ENCODE measurements at regions not wholly inside any gene's neighbourhood (a gene's known extent, or its start where the extent isn't known, plus 50 kb on each side); places are given as distances from the start of the nearest gene placed in this dataset.
"Not testable (repeated sequence)": the region's sequence is repeated elsewhere in the genome, so short reads cannot be mapped to it uniquely, and the experiment has no call there.

DNA sequence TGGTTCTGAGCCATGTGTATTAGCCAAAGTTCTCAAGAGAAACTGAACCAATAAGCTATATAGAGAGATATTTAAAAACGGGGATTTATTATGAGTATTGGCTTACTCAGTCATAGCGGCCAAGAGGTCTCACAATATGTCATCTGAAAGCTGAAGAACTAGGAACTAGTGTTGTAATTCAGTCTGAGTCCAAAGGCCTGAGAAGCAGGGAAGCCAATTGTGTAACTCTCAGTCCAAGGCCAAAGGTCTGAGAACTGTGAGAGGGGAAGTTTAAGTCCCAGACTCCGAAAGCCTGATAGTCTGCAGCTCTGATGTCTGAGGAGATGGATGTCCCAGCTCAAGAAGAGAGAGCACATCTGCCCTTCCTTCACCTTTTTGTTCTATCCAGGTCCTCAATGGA is 344.8 kb upstream of the USP15 start:
- no peak for DNase-seq (ENCODE audit: low spot score)

DNA sequence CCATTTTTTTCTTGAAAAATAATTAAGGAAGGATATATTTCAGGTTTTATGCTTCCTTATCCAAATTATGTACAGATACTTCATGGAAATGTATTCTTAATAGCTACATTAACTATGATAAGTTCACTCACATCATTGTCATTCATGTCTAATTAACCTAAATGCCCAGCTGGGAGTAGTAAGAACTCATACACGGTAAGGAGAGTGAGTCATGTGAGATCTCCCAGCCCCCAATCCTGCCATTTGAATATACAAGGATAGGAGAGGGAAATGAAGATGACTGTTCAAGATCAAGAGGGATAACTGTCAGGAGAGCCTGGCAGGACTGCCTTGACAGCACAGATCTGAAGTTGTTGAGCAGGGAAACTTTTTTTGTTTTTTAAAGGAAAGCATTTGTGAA is 343.4 kb upstream of the USP15 start:
- DNase-seq (ENCODE audit: low spot score): no peak

DNA sequence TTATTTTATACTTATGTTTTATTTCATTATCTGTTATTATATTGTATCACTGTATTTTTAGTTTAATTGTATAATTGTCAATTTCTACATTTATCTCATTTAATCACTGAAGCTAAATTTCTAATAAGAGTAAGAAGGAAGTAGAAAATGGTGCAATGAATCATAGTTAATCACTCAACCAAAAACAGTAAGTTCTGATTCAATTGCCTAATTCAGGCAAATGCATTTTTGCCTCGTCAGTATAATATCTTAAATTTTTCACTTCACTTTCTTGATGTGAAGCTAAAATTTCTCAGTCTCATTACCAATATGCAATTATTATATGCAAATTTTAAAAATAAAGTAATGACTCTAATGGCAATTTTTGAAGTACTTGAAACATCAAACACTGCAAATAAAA is 340.5 kb upstream of the USP15 start:
- DNase-seq (ENCODE audit: low spot score): no peak

DNA sequence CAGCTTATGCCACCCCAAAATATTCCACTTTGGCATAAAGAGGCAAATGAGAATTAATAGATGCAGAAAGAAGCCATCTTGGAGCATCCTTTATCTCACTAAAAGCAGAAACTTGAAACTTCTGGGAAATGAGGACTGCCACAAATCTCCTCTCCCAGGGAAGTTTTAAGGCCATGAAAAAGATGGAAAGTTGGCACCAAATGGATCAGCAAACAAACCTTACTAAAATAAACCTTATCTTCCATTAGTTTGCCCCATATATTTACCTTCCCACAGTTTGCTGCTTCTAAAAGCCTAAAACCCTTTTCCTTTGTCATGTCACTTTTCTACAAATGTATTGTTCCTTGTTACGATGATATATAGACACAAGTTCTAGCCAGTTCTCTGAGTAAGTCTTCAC is 340.0 kb upstream of the USP15 start:
- no peak for DNase-seq (ENCODE audit: low spot score)

DNA sequence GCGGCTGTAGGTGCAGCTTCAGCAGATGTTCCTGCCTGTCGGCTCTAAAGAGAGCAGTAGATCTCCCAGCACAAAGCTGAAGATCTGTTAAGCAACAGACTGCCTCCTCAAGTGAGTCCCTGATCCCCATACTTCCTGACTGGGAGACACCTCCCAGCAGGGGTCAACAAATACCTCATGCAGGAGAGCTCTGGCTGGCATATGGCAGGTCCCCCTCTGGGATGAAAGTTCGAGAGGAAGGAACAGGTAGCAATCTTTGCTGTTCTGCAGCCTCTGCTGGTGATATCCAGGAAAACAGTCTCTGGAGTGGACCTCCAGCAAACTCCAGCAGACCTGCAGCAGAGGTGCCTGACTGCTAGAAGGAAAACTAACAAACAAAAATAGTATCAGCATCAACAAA is 337.1 kb upstream of the USP15 start:
- no peak for DNase-seq (ENCODE audit: low spot score)

DNA sequence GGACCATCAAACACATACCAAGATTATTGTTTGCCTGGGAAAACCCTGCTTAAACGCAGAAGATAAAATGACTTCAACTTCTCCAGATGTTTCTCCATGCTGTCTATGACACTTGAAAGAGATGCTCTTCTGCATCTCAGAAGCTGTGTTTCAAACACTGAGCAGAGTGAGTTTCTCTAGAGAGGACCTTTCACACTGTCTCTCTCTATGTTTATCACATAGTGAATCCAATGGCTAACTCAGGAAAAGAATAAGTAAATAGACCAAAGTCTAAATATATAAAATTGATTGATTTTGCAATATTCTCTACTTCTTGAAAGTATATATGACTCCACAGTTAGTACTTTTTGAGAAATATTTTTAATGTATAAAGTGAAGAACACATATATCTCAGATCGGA is 325.6 kb upstream of the USP15 start:
- DNase-seq (ENCODE audit: low spot score): no peak

DNA sequence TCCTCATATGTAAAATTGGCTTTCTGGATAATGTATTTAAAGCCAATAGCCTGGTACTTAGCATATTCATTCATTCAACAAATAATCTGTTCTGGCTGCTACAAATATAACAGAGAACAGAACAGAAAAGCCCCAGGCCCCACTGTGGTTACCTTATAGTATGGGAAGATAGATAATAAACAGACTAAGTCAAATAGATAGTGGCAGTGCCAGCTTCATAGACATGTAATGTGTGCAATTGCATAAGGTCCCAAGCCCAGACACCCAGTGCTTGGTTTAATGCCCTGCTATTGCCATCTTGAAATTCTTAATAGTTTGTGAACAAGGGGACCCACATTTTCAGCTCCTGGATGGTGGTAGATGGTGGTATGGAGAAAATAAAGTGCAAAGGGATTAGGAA is 320.2 kb upstream of the USP15 start:
- DNase-seq (ENCODE audit: low spot score): no peak

DNA sequence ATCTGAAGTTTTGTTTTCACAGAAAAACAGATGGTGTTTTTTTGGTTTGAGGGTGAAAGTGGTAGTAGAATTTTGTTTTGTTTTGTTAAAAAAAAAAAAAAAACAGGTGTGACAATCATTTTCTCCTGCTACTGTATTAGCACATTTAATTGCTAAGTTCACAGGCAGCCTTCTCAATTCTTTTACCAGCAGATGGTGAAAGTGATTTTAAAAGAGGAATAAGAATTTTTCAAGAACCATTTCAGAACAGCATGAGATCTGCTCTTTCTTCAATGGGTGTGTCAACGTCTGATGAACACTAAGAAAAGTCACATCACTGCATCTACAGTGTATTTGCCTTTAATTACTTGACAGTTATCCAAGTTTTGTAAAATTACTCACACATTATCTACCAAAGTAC is 303.7 kb upstream of the USP15 start:
- no peak for DNase-seq (ENCODE audit: low spot score)

DNA sequence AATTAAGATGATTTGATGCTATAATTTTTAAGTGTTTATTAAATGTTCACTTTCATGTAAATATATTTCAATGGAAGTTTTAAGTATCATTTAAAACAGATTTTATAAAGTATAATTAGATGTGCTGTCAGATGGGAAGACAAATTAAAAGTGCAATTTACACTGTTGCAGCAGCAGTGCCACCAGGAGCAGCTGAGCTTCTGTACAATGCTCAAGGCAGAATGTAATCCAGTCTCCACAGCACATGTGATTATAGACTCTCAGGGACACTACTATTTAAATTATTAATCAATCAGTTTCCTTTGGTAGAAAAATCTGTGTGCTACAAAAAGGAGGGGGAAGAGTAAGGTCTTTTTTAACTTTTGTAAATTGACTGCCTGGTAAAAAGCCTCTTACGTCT is 285.7 kb upstream of the USP15 start:
- peak; percentile 11 for DNase-seq (ENCODE audit: low spot score)

DNA sequence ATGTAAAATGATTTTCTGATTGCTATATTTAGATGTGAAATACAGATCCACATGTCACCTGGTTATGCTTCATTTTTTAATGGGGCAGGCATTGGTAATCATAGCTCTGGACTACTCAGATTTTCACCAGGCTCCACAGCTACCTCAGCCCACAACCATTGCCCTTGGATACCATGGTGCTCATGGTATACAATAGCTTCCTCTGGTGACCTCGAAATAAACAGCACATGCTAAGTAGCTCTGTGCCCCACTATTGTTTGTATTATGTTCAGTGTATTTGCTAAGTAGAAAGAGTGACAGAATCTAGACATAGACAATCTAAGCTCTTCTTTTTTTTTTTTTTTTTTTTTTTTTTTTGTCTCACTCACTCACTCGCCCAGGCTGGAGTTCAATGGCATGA is 274.4 kb upstream of the USP15 start:
- no peak for DNase-seq (ENCODE audit: low spot score)

DNA sequence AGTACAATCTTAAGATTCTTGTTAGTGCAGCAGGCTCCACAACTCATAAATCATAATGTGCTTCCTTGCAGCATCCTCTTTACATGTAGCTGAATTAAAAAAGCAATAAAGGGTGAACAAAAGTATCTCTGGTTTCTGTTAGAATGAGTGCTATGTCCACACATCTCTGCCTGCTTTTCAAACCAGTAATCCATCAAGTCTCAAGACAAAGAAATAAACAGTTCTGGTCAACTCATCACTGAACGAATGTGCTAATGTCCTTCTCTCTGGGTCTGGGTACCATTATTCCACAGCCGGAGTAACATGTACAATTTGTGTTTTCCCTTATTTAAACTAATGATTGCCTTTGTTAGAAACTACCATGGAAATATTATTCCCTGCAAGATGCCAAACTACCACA is 273.0 kb upstream of the USP15 start:
- no peak for DNase-seq (ENCODE audit: low spot score)

DNA sequence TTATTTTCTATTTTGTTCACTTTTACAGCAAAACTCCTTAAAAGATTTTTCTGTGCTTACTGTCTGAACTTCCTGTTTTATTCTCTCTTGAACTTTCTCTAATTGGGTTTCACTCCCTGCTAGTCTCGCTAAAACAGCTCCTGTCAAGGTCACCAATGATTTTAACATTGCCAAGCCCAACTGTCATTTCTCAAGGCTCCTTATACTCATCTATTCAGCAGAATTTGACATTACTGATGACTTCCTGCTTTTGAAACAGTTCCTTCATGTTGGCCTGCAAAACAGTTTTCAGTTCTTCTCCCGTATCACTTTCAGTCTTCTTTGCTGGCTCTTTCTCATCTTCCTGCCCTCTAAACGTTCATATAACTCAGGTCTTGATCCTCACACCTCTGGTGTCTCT is 268.5 kb upstream of the USP15 start:
- no peak for DNase-seq (ENCODE audit: low spot score)

DNA sequence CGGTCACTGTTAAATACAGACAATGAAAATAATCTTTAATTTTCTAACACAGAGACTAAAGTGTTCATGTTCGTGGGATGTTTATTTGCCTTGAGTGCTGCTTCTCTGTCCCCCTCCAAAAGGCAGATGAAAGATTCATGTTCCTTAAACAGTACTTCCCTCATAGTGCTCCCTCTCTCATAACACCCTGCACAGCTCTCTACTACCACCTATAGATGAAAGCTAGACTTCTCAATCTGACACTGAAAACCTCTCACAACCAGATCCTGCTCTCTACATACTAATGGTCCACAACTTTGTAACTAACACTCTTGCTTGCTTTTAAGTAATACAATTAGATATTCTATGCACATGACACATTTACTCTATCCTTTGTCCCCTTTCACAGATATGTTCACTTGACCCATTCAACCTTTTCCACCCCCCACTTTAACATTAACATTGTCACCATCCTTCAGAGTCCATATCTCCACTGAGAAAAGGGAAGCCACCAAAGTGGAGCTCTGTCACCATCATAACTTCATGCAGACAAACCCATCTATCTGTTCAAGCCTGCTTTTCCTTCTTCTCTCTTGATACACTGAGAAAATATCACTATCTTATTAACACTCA is 266.4 kb upstream of the USP15 start:
- peak; percentile 15 for DNase-seq (ENCODE audit: low spot score)

DNA sequence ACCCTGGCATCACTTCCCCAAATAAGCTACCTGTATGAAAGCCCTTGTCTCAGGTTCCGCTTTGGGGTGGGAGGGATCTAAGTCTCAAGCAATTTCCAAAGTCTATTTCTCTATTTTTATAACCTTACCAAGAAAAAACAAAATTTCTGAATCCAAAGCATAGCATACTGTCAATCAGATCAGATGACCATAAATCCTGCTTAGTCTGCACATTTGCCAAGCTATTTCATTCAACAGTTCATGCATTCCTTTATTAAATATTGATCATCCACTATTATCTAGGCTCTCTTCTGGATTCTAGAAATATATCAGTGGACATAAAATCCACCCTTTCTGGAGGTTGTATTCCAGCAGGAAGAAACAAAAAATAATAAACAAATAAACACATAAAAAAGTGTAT is 263.5 kb upstream of the USP15 start:
- no peak for DNase-seq (ENCODE audit: low spot score)

DNA sequence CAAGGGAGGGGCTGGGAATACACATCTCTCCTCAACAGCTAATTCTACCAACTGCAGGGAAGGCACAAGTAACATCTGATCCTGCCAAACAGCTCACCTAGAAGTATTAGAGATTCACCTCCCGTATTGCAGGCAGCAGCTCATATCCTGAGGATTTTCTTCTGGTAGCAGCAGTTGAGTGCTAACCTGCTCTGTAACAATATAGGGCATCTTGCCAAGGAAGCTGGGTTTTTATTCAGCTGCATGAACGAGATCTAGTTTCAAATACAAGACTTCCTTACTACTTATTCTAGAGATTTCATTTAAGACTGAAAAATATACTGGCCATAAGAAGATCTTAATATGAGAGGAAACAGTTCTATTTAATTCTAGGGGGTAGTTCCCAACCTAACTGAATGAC is 261.4 kb upstream of the USP15 start:
- peak; percentile 4 for DNase-seq (ENCODE audit: low spot score)

DNA sequence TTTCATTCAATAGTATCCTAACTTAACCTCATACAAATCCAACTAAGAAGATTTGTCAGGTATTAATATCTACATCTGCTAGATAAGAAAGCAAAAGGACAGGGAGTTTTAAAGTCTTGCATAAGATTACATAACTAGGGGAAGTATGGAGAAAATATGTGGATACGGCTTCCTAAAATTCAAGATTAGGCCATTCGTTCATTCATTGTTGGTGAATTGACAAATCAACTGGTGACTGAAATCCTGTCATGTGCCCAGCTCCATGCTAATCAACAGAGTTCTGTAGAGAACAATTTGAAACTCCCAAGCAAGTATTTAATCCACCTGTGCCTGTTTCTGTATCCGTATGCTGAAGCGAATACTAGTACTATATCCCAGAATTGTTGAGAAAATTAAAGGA is 260.9 kb upstream of the USP15 start:
- no peak for DNase-seq (ENCODE audit: low spot score)

DNA sequence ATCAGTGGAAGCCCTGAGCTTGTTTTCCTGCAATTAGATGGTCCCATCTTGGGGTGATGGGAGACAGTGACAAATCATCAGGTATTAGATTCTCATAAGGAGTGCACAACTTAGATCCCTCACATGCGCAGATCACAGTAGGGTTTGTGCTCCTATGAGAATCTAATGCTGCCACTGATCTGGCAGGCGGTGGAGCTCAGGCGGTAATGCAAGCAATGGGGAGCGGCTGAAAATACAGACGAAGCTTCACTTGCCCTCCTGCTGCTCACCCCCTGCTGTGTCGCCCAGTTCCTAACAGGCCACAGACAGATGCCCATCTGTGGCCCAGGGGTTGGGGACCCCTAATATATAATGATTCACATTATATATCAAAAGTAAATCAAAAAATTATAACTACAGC is 258.8 kb upstream of the USP15 start:
- no peak for DNase-seq (ENCODE audit: low spot score)

DNA sequence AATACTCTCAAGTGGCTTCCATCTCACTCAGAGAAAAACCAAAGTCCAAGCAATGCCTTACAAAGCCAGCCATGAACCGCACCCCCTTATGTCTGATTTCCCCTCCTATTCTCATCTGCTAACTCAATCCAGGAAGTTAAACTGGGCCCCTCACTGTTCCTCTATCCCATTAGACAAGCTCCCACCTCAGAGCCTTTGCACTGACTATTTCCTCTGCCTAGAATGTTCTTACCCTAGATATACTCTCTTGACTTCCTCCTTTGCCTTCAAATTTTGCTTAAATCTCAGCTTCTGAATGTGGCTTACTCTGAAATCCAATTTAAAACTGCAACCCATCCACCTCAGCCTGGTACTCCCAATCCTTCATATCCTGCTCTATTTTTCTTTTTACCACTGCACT is 257.0 kb upstream of the USP15 start:
- DNase-seq (ENCODE audit: low spot score): no peak

DNA sequence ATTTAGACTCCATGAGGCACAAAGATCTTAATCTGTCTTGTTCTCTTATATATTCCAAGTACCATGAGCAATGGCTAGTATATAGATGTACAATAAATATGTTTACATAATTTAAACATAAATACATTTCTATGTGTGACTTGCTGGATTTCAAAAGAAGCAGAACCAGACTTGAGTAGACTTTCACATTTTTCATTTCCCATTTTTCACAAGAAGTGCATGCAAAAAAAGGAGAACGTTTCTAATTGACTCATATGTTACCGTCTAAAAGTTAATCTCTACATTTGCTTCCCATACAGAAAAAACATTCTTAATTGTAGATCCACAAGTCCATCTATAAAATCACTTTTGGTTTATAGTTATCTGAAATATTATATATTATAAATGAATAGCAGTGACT is 256.5 kb upstream of the USP15 start:
- no peak for DNase-seq (ENCODE audit: low spot score)

DNA sequence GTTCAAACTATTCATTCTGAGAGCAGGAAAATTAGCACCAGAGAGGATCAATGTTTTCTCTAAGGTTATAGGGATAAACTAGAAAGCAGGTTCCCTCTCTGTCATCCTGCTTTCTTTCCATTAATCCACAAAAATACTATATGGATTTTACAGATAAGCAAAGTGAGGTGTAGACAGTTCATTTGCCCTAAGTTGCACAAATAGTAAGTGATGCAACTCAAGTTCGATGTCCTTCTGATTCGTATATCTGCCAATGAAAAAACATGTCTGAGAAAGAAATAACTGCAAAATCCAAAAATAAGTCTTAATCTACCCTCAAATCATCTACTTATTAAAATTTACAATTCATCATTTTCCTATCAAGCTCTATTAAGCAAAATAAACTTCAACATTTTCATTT is 254.6 kb upstream of the USP15 start:
- no peak for DNase-seq (ENCODE audit: low spot score)

DNA sequence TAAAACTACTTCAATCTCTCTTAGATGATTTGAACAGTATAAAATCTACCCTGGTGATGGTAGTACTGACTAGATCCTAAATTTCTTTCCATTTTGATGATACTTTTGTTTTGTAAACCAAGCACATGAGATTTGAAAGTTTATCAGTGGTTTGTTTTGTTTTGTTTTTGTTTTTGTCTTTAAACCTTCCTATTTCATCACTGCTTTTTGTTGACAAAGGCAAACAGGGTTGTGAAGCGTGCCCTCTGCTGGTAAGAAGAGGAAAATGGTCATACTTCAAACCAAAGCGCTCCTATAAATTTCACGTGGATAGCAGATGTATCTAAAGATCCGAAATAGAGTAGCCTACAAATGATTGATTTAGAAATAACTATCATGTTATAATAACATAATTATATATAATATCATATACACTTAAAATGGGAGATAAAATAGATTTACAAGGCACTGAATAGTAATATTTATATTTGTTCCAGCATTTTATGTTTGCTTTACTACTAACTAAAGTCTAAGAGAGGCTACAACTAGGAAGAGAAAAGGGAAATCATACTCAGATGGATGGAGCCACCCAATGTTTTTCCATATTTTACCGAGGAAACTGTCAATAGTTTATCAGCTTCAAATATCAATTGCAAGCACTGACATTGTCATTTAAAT is 254.0 kb upstream of the USP15 start:
- peak; percentile 59 for DNase-seq (ENCODE audit: low spot score)

DNA sequence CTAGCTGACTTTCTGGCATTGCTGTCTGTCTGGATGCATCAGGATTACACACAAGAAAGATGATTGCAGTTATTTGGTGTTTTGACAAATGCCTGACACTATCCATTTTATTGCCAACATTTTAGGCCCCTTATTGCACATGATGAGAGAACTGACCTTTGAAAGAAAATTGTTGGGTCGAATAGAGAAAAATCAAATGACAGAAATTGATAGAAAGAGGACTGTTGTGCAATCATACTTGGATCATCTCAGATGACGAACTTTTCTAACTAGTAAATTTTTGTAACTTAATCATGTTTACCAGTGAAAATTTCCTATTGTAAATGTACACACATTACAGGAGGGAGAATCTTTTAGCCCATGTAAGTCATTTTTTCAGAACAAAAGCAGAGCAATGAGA is 251.5 kb upstream of the USP15 start:
- no peak for DNase-seq (ENCODE audit: low spot score)

DNA sequence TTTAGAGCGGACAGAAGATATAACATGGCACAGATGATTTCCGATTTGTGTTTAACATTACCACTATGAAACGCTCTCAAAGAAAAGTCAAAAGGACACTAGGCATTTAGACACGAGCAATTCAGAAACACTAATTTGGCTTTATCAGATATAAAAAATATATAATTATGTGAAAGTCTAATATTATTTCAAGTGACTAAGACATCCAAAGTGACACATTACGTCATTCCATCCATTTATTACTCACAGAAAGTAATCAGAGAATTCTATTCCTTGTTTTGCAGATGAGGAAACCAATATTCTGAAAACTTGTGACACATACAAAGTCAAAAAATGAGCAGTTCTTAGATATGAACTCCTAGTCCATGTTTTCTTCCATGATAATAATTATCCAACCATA is 250.8 kb upstream of the USP15 start:
- DNase-seq (ENCODE audit: low spot score): no peak

DNA sequence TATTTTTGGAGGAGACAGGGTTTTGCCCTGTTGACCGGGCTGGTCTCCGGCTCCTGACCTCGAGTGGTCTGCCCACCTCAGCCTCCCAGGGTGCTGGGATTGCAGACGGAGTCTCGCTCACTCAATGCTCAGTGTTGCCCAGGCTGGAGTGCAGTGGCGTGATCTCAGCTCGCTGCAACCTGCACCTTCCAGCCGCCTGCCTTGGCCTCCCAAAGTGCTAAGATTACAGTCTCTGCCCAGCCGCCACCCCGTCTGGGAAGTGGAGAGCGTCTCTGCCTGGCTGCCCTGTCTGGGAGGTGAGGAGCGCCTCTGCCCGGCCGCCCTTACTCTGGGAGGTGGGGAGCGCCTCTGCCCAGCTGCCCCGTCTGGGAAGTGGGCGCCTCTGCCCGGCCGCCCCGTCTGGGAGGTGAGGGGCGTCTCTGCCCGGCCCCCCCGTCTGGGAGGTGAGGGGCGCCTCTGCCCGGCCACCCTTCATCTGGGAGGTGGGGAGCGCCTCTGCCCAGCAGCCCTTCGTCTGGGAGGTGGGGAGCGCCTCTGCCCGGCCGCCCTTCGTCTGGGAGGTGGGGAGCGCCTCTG is 249.8 kb upstream of the USP15 start:
- DNase-seq (ENCODE audit: low spot score): not testable (repeated sequence)

All from Ammon's horn (tissue), 1 donor.